ENCODE measurements at regions not wholly inside any gene's neighbourhood (a gene's known extent, or its start where the extent isn't known, plus 50 kb on each side); places are given as distances from the start of the nearest gene placed in this dataset.

GRCh38 chr4:116959045-116959444 lies 126.3 kb downstream of the TRAM1L1 start:
- H3K36me3 ChIP-seq, result no peaks in the 10 kb centered on the region
- no peaks in the 10 kb centered on the region for H3K9me3 ChIP-seq
- H3K27me3 ChIP-seq, result no peaks in the 10 kb centered on the region
- H3K27ac ChIP-seq, result no peak overlapping the region
- TF ChIP-seq POLR2AphosphoS5 (IDR thresholded peaks at IDR 0.05), result no peak
- TF ChIP-seq EP300 (IDR thresholded peaks at IDR 0.05), result no peak
- TF ChIP-seq CTCF (IDR thresholded peaks at IDR 0.05), result no peak
- TF ChIP-seq POLR2A (IDR thresholded peaks at IDR 0.05), result no peak
- no peak for DNase-seq
- H3K4me1 ChIP-seq, result no peaks in the 10 kb centered on the region
- H3K4me3 ChIP-seq, result no peak overlapping the region
- intact Hi-C loops (cut with DNase I; ENCODE audit: low total_unique reads), result no loop called here

- Histone ChIP-seq H3K9me3 (no peaks in the 10 kb centered on the region), H3K4me3 (no peak overlapping the region), H3K36me3 (no peaks in the 10 kb centered on the region), H3K4me1 (no peaks in the 10 kb centered on the region), H3K27me3 (no peaks in the 10 kb centered on the region), H3K27ac (no peak overlapping the region)
- intact Hi-C loops (cut with DNase I; ENCODE audit: low total_unique reads), result no loop called here
- peak in 1 of 2 donors; percentile 5 for DNase-seq
- 32 to 58% (median 36%) methylated on average over 3 of the region's 3 CpGs for WGBS, 5 donors
- no peak for TF ChIP-seq EP300 (IDR thresholded peaks at IDR 0.05)
- no peak for TF ChIP-seq POLR2AphosphoS5 (IDR thresholded peaks at IDR 0.05)
- no peak for TF ChIP-seq CTCF (IDR thresholded peaks at IDR 0.05)
- no peak for TF ChIP-seq POLR2A (IDR thresholded peaks at IDR 0.05)
These were observed 131.4 kb downstream of the TRAM1L1 start for GRCh38 chr4:116953947-116954346.

GRCh38 chr4:116952530-116953136 lies 132.7 kb downstream of the TRAM1L1 start:
- 18 to 37% (median 29%) methylated on average over 5 of the region's 5 CpGs for WGBS, 5 donors

GRCh38 chr4:116949856-116950255 lies 135.5 kb downstream of the TRAM1L1 start:
- WGBS, 5 donors, result 87 to 94% (median 90%) methylated on average over 4 of the region's 4 CpGs
- H3K27me3 ChIP-seq, result no peaks in the 10 kb centered on the region
- TF ChIP-seq POLR2A (IDR thresholded peaks at IDR 0.05) (no peak), CTCF (IDR thresholded peaks at IDR 0.05) (no peak), EP300 (IDR thresholded peaks at IDR 0.05) (no peak), POLR2AphosphoS5 (IDR thresholded peaks at IDR 0.05) (no peak)
- intact Hi-C loops (cut with DNase I; ENCODE audit: low total_unique reads), result no loop called here
- no peak for DNase-seq
- no peak overlapping the region for H3K4me3 ChIP-seq
- no peak overlapping the region for H3K27ac ChIP-seq
- no peaks in the 10 kb centered on the region for H3K9me3 ChIP-seq
- H3K4me1 ChIP-seq, result no peaks in the 10 kb centered on the region
- no peaks in the 10 kb centered on the region for H3K36me3 ChIP-seq

More at GRCh38 chr4:116952530-116953136, 132.7 kb downstream of the TRAM1L1 start:
- Histone ChIP-seq H3K36me3 (no peaks in the 10 kb centered on the region), H3K27me3 (no peaks in the 10 kb centered on the region), H3K27ac (no peak overlapping the region), H3K9me3 (no peaks in the 10 kb centered on the region), H3K4me1 (no peaks in the 10 kb centered on the region), H3K4me3 (no peak overlapping the region)
- intact Hi-C loops (cut with DNase I; ENCODE audit: low total_unique reads), result no loop called here
- TF ChIP-seq CTCF (IDR thresholded peaks at IDR 0.05), result no peak
- no peak for TF ChIP-seq POLR2AphosphoS5 (IDR thresholded peaks at IDR 0.05)
- TF ChIP-seq EP300 (IDR thresholded peaks at IDR 0.05), result no peak
- TF ChIP-seq POLR2A (IDR thresholded peaks at IDR 0.05), result no peak
- peak in 1 of 2 donors; percentile 3 for DNase-seq
